Hepatocyte (in vitro differentiated cells): ENCODE measurements at regions not wholly inside any gene's neighbourhood (a gene's known extent, or its start where the extent isn't known, plus 50 kb on each side); places are given as distances from the start of the nearest gene placed in this dataset.

Experiments
- DNase-seq: peaks from one replicate; pipeline ENCODE4 v3.0.0-alpha.2; 2016; ENCODE audit warnings: low spot score
- H2AFZ ChIP-seq: fragments of 200-600 bp; sonication (generic); 2 replicates; pipeline ENCODE4 v1.6.0; 2016; ENCODE audit warnings: antibody characterized with exemption, mild to moderate bottlenecking
- H3K27ac ChIP-seq: fragments of 200-600 bp; sonication (generic); 2 replicates; pipeline ENCODE4 v1.5.1; 2016; ENCODE audit warnings: mild to moderate bottlenecking
- H3K27me3 ChIP-seq: fragments of 200-600 bp; sonication (generic); 2 replicates; pipeline ENCODE4 v1.6.1; 2016
- H3K36me3 ChIP-seq: fragments of 200-600 bp; sonication (generic); replicated peaks from 2 replicates; pipeline ENCODE4 v1.5.1; 2016; ENCODE audit warnings: low read depth; ENCODE audit not compliant: insufficient read depth
- H3K4me1 ChIP-seq: fragments of 200-600 bp; sonication (generic); 2 replicates; pipeline ENCODE4 v1.5.1; 2016; ENCODE audit warnings: mild to moderate bottlenecking, moderate library complexity; ENCODE audit not compliant: insufficient read depth
- H3K4me2 ChIP-seq: fragments of 200-600 bp; sonication (generic); 2 replicates; pipeline ENCODE4 v1.6.0; 2016
- H3K4me3 ChIP-seq: fragments of 200-600 bp; sonication (generic); 2 replicates; pipeline ENCODE4 v1.5.1; 2016; ENCODE audit warnings: mild to moderate bottlenecking
- H3K79me2 ChIP-seq: fragments of 200-600 bp; sonication (generic); 2 replicates; pipeline ENCODE4 v1.6.0; 2017; ENCODE audit warnings: mild to moderate bottlenecking
- H3K9me2 ChIP-seq: fragments of 200-600 bp; sonication (generic); replicated peaks from 2 replicates; pipeline ENCODE4 v1.6.0; 2017; ENCODE audit warnings: mild to moderate bottlenecking; ENCODE audit not compliant: insufficient read depth
- H3K9me3 ChIP-seq: fragments of 200-600 bp; sonication (generic); 2 replicates; pipeline ENCODE4 v1.5.1; 2016; ENCODE audit warnings: low read depth, mild to moderate bottlenecking
- H4K20me1 ChIP-seq: fragments of 200-600 bp; sonication (generic); 2 replicates; pipeline ENCODE4 v1.6.0; 2016; ENCODE audit warnings: mild to moderate bottlenecking; ENCODE audit not compliant: insufficient read depth, poor library complexity, severe bottlenecking
- EZH2 ChIP-seq: fragments of 200-600 bp; sonication (generic); IDR thresholded peaks from 2 replicates; pipeline ENCODE4 v1.6.1; 2016; ENCODE audit warnings: antibody characterized with exemption, mild to moderate bottlenecking, borderline replicate concordance
- EZH2phosphoT487 ChIP-seq: fragments of 200-600 bp; sonication (generic); IDR thresholded peaks from one replicate; pipeline ENCODE4 v1.6.1; 2018; ENCODE audit warnings: antibody characterized with exemption, mild to moderate bottlenecking, low read depth, moderate library complexity; ENCODE audit not compliant: unreplicated experiment, severe bottlenecking
- WGBS: methylation state at CpG from one replicate; pipeline ENCODE4 v1.1.6; 2016; ENCODE audit warnings: low lambda C conversion rate; ENCODE audit errors: missing lambda C conversion rate; 5-methylcytosine and 5-hydroxymethylcytosine counted together
- TF ChIP-seq, protein P1 (sequence below): fragments of 200-600 bp; sonication (generic); IDR thresholded peaks from 2 replicates; pipeline ENCODE4 v1.5.1; 2016; ENCODE audit warnings: antibody characterized with exemption, mild to moderate bottlenecking; ENCODE audit not compliant: poor library complexity

DNA sequence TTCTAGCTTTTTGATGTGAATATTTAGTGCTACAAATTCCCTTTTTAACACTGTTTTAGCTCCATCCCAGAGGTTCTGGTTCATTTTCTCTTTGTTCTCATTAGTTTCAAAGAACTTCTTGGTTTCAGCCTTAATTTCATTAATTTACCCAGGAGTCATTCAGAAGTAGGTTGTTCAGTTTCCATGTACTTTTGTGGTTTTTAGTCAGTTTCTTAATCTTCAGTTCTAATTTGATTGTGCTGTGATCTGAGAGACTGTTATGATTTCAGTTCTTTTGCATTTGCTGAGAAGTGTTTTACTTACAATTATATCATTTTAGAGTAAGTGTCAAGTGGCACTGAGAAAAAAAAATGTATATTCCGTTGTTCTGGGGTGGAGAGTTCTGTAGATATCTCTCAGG, 240.1 kb upstream of the RASA1 start:
- no peak for DNase-seq
- 71% methylated on average over 1 of the region's 1 CpG for WGBS
- H3K27me3 ChIP-seq = no peaks in the 10 kb centered on the region

DNA sequence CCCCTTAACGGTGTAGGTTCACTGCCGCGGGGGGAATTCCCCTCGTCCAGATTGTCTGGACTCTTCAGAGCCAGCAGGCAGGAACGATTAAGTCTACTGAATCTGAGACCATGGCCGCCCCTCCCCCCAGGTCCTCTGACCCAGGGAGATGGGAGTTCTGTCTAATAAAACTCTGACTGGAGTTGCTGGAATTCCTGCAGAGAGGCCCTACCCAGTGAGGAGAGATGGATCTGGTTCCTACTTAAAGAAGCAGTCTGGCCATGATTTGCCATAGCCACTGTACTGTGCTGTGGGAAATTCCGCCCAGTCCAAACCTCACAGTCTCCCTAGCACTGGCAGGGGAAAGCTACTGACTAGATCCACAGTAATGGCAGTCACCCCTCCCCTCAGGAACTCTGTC, 237.7 kb upstream of the RASA1 start:
- WGBS = 64% methylated on average over 7 of the region's 7 CpGs
- no peaks in the 10 kb centered on the region for H3K4me1 ChIP-seq
- H3K9me2 ChIP-seq = no peaks in the 10 kb centered on the region
- no peaks in the 10 kb centered on the region for H3K79me2 ChIP-seq
- H4K20me1 ChIP-seq = no peaks in the 10 kb centered on the region
- no peaks in the 10 kb centered on the region for H3K36me3 ChIP-seq
- no peaks in the 10 kb centered on the region for H3K9me3 ChIP-seq
- H3K27ac ChIP-seq = no peak overlapping the region
- peak; percentile 15 for DNase-seq
- H3K4me3 ChIP-seq = no peak overlapping the region
- H3K4me2 ChIP-seq = no peak overlapping the region
- TF ChIP-seq EZH2phosphoT487 = no peak
- TF ChIP-seq, protein P1, sequence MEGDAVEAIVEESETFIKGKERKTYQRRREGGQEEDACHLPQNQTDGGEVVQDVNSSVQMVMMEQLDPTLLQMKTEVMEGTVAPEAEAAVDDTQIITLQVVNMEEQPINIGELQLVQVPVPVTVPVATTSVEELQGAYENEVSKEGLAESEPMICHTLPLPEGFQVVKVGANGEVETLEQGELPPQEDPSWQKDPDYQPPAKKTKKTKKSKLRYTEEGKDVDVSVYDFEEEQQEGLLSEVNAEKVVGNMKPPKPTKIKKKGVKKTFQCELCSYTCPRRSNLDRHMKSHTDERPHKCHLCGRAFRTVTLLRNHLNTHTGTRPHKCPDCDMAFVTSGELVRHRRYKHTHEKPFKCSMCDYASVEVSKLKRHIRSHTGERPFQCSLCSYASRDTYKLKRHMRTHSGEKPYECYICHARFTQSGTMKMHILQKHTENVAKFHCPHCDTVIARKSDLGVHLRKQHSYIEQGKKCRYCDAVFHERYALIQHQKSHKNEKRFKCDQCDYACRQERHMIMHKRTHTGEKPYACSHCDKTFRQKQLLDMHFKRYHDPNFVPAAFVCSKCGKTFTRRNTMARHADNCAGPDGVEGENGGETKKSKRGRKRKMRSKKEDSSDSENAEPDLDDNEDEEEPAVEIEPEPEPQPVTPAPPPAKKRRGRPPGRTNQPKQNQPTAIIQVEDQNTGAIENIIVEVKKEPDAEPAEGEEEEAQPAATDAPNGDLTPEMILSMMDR = no peak
- no peak for TF ChIP-seq EZH2
- no peak overlapping the region for H2AFZ ChIP-seq
- no peaks in the 10 kb centered on the region for H3K27me3 ChIP-seq

More for the DNA sequence above, 240.1 kb upstream of the RASA1 start:
- no peaks in the 10 kb centered on the region for H3K36me3 ChIP-seq
- no peak overlapping the region for H3K4me3 ChIP-seq
- H4K20me1 ChIP-seq = no peaks in the 10 kb centered on the region
- H2AFZ ChIP-seq = no peak overlapping the region
- TF ChIP-seq EZH2phosphoT487 = no peak
- no peak for TF ChIP-seq EZH2
- TF ChIP-seq, protein P1 = no peak
- no peaks in the 10 kb centered on the region for H3K9me2 ChIP-seq
- H3K79me2 ChIP-seq = no peaks in the 10 kb centered on the region
- no peaks in the 10 kb centered on the region for H3K9me3 ChIP-seq
- H3K4me2 ChIP-seq = no peak overlapping the region
- H3K27ac ChIP-seq = no peak overlapping the region
- no peaks in the 10 kb centered on the region for H3K4me1 ChIP-seq

DNA sequence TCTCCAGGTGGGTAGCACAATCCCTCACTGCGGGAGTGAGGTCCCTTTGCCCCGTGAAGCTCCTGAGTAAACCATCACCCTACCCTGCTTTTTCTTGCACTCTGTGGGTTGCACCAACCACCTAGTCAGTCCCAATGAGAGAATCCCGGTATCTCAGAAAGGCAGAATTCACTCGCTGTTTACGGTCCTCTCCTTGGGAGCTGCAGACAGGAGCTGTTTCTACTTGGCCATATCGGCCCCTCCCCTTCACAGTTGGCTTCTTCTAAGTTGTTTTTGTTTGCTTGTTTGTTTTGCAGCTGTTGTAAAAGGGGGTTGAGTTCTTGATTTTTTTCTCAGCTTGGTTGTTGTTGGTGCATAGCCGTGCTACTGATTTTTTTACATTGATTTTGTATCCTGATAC, 237.0 kb upstream of the RASA1 start:
- TF ChIP-seq, protein P1 = no peak
- TF ChIP-seq EZH2phosphoT487 (no peak), EZH2 (no peak)
- H3K9me2 ChIP-seq = no peaks in the 10 kb centered on the region
- no peak overlapping the region for H3K4me3 ChIP-seq
- H3K79me2 ChIP-seq = no peaks in the 10 kb centered on the region
- no peaks in the 10 kb centered on the region for H3K9me3 ChIP-seq
- 78% methylated on average over 7 of the region's 7 CpGs for WGBS
- no peak overlapping the region for H3K4me2 ChIP-seq
- no peaks in the 10 kb centered on the region for H3K27me3 ChIP-seq
- H3K36me3 ChIP-seq = no peaks in the 10 kb centered on the region
- H2AFZ ChIP-seq = no peak overlapping the region
- no peaks in the 10 kb centered on the region for H3K4me1 ChIP-seq
- no peak for DNase-seq
- H3K27ac ChIP-seq = no peak overlapping the region
- H4K20me1 ChIP-seq = no peaks in the 10 kb centered on the region

DNA sequence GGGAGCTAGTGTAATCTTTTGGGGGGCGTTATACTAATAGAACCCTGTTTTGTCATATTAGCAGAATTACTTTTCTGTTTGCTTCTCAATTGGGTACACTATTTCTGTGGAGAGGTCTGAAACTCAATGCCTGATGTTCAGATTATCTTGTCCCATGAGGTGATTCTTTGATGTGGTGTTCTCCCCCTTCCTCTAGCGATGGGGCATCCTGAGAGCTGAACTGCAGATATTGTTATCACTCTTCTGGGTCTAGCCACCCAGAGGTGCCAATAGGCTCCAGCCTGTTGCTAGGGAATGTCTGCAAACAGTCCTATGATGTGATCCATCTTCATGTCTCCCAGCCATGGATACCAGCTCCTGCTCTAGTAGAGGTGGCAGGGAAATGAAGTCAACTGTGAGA, 233.1 kb upstream of the RASA1 start:
- no peaks in the 10 kb centered on the region for H3K4me1 ChIP-seq
- no peaks in the 10 kb centered on the region for H3K36me3 ChIP-seq
- no peak overlapping the region for H2AFZ ChIP-seq
- no peaks in the 10 kb centered on the region for H4K20me1 ChIP-seq
- H3K27ac ChIP-seq = no peak overlapping the region
- H3K79me2 ChIP-seq = no peaks in the 10 kb centered on the region
- TF ChIP-seq EZH2 = no peak
- H3K4me2 ChIP-seq = no peak overlapping the region
- DNase-seq = no peak
- H3K4me3 ChIP-seq = no peak overlapping the region
- H3K9me2 ChIP-seq = no peaks in the 10 kb centered on the region
- no peaks in the 10 kb centered on the region for H3K9me3 ChIP-seq
- no peaks in the 10 kb centered on the region for H3K27me3 ChIP-seq
- 83% methylated on average over 2 of the region's 2 CpGs for WGBS
